ENCODE measurements at regions not wholly inside any gene's neighbourhood (a gene's known extent, or its start where the extent isn't known, plus 50 kb on each side); places are given as distances from the start of the nearest gene placed in this dataset.

- no peaks in the 10 kb centered on the region for H3K9me3 ChIP-seq
- H3K4me3 ChIP-seq, result no peak overlapping the region
- H3K27me3 ChIP-seq, result no peaks in the 10 kb centered on the region
- no peak overlapping the region for H3K27ac ChIP-seq
- intact Hi-C loops (cut with DNase I; ENCODE audit: low total_unique reads), result no loop called here
- no peak for DNase-seq
- TF ChIP-seq CTCF (IDR thresholded peaks at IDR 0.05) (no peak), POLR2A (IDR thresholded peaks at IDR 0.05) (no peak)
- H3K4me1 ChIP-seq, result no peaks in the 10 kb centered on the region
- 65 to 84% methylated on average over 2 of the region's 2 CpGs for WGBS, 2 donors
- no peaks in the 10 kb centered on the region for H3K36me3 ChIP-seq (ENCODE audit: low read depth, missing control alignments)
These were observed 64.3 kb upstream of the DMRTA1 start for GRCh38 chr9:22382331-22382730.

GRCh38 chr9:22383718-22384117 is 62.9 kb upstream of the DMRTA1 start:
- 47 to 62% methylated on average over 2 of the region's 2 CpGs for WGBS, 2 donors

GRCh38 chr9:22389271-22389670 is 57.4 kb upstream of the DMRTA1 start:
- no peak overlapping the region for H3K27ac ChIP-seq
- 75 to 76% methylated on average over 5 of the region's 5 CpGs for WGBS, 2 donors
- H3K27me3 ChIP-seq, result no peaks in the 10 kb centered on the region
- no peaks in the 10 kb centered on the region for H3K36me3 ChIP-seq (ENCODE audit: low read depth, missing control alignments)
- no peaks in the 10 kb centered on the region for H3K9me3 ChIP-seq
- no peak for TF ChIP-seq POLR2A (IDR thresholded peaks at IDR 0.05)
- intact Hi-C loops (cut with DNase I; ENCODE audit: low total_unique reads), result no loop called here
- DNase-seq, result no peak
- H3K4me3 ChIP-seq, result no peak overlapping the region
- H3K4me1 ChIP-seq, result no peaks in the 10 kb centered on the region

More at GRCh38 chr9:22383718-22384117, 62.9 kb upstream of the DMRTA1 start:
- no peak overlapping the region for H3K27ac ChIP-seq
- H3K4me3 ChIP-seq, result no peak overlapping the region
- no peaks in the 10 kb centered on the region for H3K4me1 ChIP-seq
- no peak for TF ChIP-seq CTCF (IDR thresholded peaks at IDR 0.05)
- no peak for TF ChIP-seq POLR2A (IDR thresholded peaks at IDR 0.05)
- DNase-seq, result no peak
- no peaks in the 10 kb centered on the region for H3K27me3 ChIP-seq
- intact Hi-C loops (cut with DNase I; ENCODE audit: low total_unique reads), result no loop called here
- H3K9me3 ChIP-seq, result no peaks in the 10 kb centered on the region
- H3K36me3 ChIP-seq (ENCODE audit: low read depth, missing control alignments), result no peaks in the 10 kb centered on the region

GRCh38 chr9:22392523-22392922 is 54.1 kb upstream of the DMRTA1 start:
- DNase-seq, result no peak
- Histone ChIP-seq H3K4me3 (no peak overlapping the region), H3K27me3 (no peaks in the 10 kb centered on the region), H3K36me3 (ENCODE audit: low read depth, missing control alignments) (no peaks in the 10 kb centered on the region), H3K27ac (no peak overlapping the region), H3K9me3 (no peaks in the 10 kb centered on the region), H3K4me1 (no peaks in the 10 kb centered on the region)
- TF ChIP-seq CTCF (IDR thresholded peaks at IDR 0.05) (no peak), POLR2A (IDR thresholded peaks at IDR 0.05) (no peak)
- intact Hi-C loops (cut with DNase I; ENCODE audit: low total_unique reads), result no loop called here
- WGBS, 2 donors, result 55 to 56% methylated on average over 3 of the region's 3 CpGs

GRCh38 chr9:22395687-22396141 is 50.9 kb upstream of the DMRTA1 start:
- no peak for TF ChIP-seq CTCF (IDR thresholded peaks at IDR 0.05)
- TF ChIP-seq POLR2A (IDR thresholded peaks at IDR 0.05), result no peak
- H3K9me3 ChIP-seq, result no peaks in the 10 kb centered on the region
- 56 to 73% methylated on average over 2 of the region's 2 CpGs for WGBS, 2 donors
- H3K27ac ChIP-seq, result no peak overlapping the region
- intact Hi-C loops (cut with DNase I; ENCODE audit: low total_unique reads), result no loop called here
- H3K4me1 ChIP-seq, result no peaks in the 10 kb centered on the region
- no peaks in the 10 kb centered on the region for H3K36me3 ChIP-seq (ENCODE audit: low read depth, missing control alignments)
- DNase-seq, result no peak
- H3K27me3 ChIP-seq, result no peaks in the 10 kb centered on the region
- no peak overlapping the region for H3K4me3 ChIP-seq

Data from testis (tissue), 2 donors.